Ishikawa (cell line): ENCODE measurements at regions not wholly inside any gene's neighbourhood (a gene's known extent, or its start where the extent isn't known, plus 50 kb on each side); places are given as distances from the start of the nearest gene placed in this dataset.

ENCODE experiments used
- NFIC ChIP-seq: IDR thresholded peaks from 2 replicates; pipeline ENCODE4 v1.6.1; 2012
- RAD21 ChIP-seq: IDR thresholded peaks from 2 replicates; pipeline ENCODE4 v1.6.1; 2012; ENCODE audit warnings: low read depth
- TCF12 ChIP-seq: IDR thresholded peaks from 2 replicates; pipeline ENCODE4 v1.6.1; 2012; ENCODE audit warnings: low read depth
- YY1 ChIP-seq: IDR thresholded peaks from 2 replicates; pipeline ENCODE4 v1.6.1; 2012; ENCODE audit warnings: low read depth
- ZBTB7A ChIP-seq: IDR thresholded peaks from 2 replicates; pipeline ENCODE4 v1.6.1; 2012; ENCODE audit warnings: low read depth

- TF ChIP-seq RAD21 (no peak), NFIC (no peak), YY1 (no peak), TCF12 (no peak), ZBTB7A (no peak)
Measured at GRCh38 chrX:16258882-16259281, 91.6 kb downstream of the MAGEB17 start.
